ENCODE measurements at regions not wholly inside any gene's neighbourhood (a gene's known extent, or its start where the extent isn't known, plus 50 kb on each side); places are given as distances from the start of the nearest gene placed in this dataset.
"Not testable (repeated sequence)": the region's sequence is repeated elsewhere in the genome, so short reads cannot be mapped to it uniquely, and the experiment has no call there.

GRCh38 chr2:123656590-123656989 lies 368.5 kb upstream of the CNTNAP5 start:
- CTCF ChIA-PET: interaction anchor here (0.6 kb wide), 1 partner anchor 556 kb away, joined by 4 read pairs; no protein-coding TSS in a partner anchor
- DNase-seq: no peak
- Mint-ChIP-seq H3K27me3 (no peaks in the 10 kb centered on the region), H3K4me3 (no peak overlapping the region), H3K36me3 (ENCODE audit: low read depth) (no peaks in the 10 kb centered on the region), H3K9me3 (peaks cover 22% of the 10 kb centered on the region), H3K27ac (no peak overlapping the region), H3K4me1 (no peaks in the 10 kb centered on the region)
- POLR2A ChIA-PET: no interaction called here

- POLR2A ChIA-PET: no interaction called here
These were observed 366.0 kb upstream of the CNTNAP5 start for GRCh38 chr2:123659120-123659519.

DNA sequence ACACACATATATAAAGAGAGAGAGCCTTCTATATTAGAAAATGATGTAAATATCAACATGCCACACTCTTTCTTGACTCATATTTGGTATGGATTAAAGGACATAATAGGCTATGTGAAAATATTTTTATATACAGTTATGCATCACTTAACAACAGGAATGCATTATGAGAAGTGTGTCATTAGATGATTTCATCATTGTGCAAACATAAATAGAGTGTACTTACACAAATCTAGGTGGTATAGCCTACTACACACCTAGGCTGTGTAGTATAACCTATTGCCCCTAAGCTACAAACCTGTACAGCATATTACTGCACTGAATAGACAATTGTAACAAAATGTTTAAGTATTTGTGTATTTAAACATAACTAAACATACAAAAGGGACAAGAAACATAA lies 354.8 kb upstream of the CNTNAP5 start:
- Mint-ChIP-seq H3K27ac (no peak overlapping the region), H3K4me1 (no peaks in the 10 kb centered on the region), H3K27me3 (no peaks in the 10 kb centered on the region), H3K9me3 (no peaks in the 10 kb centered on the region), H3K4me3 (no peak overlapping the region), H3K36me3 (ENCODE audit: low read depth) (no peaks in the 10 kb centered on the region)
- ChIA-PET CTCF (no interaction called here), POLR2A (no interaction called here)
- no peak for DNase-seq

More at GRCh38 chr2:123659120-123659519, 366.0 kb upstream of the CNTNAP5 start:
- no peak overlapping the region for H3K27ac Mint-ChIP-seq
- no peaks in the 10 kb centered on the region for H3K4me1 Mint-ChIP-seq
- CTCF ChIA-PET: no interaction called here
- no peak for DNase-seq
- H3K4me3 Mint-ChIP-seq: no peak overlapping the region
- no peaks in the 10 kb centered on the region for H3K36me3 Mint-ChIP-seq (ENCODE audit: low read depth)
- peaks cover 27% of the 10 kb centered on the region for H3K9me3 Mint-ChIP-seq
- no peaks in the 10 kb centered on the region for H3K27me3 Mint-ChIP-seq

DNA sequence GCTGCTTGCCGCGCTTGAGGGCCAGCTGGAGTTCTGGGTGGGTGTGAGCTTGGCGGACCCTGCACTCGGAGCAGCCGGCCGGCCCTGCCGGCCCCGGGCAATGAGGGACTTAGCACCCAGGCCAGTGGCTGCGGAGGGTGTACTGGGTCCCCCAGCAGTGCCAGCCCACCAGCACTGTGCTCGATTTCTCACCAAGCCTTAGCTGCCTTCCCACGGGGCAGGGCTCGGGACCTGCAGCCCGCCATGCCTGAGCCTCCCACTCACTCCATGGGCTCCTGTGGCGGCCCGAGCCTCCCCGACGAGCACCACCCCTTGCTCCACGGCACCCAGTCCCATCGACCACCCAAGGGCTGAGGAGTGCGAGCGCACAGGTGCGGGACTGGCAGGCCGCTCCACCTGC lies 341.3 kb upstream of the CNTNAP5 start:
- DNase-seq; H3K4me3 Mint-ChIP-seq; H3K27ac Mint-ChIP-seq; H3K4me1 Mint-ChIP-seq; H3K36me3 Mint-ChIP-seq (ENCODE audit: low read depth); POLR2A ChIA-PET; CTCF ChIA-PET; H3K27me3 Mint-ChIP-seq: not testable (repeated sequence)
- peaks cover 26% of the 10 kb centered on the region for H3K9me3 Mint-ChIP-seq

DNA sequence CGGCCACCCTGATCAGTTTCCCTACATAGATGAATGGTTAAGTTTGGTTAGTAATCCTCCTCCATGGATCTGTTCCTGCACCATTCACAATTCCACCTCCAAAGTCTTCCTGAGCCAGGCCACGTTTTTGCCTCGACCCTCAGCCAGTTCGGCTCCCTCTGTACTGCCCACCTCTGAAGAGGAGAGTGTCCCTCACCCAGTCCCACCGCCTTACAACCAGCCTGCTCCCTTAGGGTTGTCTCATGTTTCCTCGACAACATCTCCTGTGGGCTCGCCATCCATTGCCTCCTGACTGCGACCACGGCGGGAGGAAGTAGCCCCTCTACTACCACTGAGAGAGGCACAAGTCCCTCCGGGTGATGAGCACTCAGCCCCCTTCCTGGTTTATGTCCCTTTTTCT lies 338.0 kb upstream of the CNTNAP5 start:
- no peak for DNase-seq
- ChIA-PET CTCF (no interaction called here), POLR2A (no interaction called here)
- Mint-ChIP-seq H3K27me3 (no peaks in the 10 kb centered on the region), H3K4me1 (no peaks in the 10 kb centered on the region), H3K4me3 (no peak overlapping the region), H3K27ac (no peak overlapping the region), H3K36me3 (ENCODE audit: low read depth) (no peaks in the 10 kb centered on the region), H3K9me3 (peaks cover 28% of the 10 kb centered on the region)

DNA sequence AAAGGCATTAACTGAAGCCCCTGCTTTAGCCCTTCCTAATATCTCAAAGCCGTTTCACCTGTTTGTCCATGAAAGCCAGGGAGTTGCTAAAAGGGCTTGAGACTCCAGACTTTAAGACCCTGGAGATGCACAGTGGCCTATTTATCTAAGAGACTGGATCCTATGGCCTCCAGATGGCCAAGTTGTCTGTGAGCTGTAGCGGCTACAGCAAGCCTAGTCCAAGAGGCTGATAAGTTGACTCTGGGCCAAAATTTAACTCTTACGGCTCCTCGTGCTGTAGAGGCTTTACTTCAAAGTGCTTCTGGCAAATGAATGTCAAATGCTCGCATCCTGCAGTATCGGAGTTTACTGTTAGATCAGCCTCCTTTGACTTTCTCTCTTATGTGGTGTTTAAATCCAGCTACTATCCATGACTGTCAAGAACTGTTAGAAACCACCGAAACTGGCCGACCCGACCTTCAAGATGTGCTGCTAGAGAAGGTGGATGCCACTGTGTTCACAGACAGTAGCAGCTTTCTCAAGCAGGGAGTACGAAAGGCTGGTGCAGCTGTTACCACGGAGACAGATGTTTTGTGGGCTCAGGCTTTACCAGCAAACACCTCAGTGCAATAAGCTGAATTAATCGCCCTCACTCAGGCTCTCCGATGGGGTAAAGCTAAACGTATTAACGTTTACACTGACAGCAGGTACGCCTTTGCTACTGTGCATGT lies 336.7 kb upstream of the CNTNAP5 start:
- no peak for DNase-seq
- Mint-ChIP-seq H3K27ac (no peak overlapping the region), H3K36me3 (ENCODE audit: low read depth) (no peaks in the 10 kb centered on the region), H3K4me1 (no peaks in the 10 kb centered on the region), H3K27me3 (no peaks in the 10 kb centered on the region), H3K4me3 (no peak overlapping the region), H3K9me3 (peaks cover 22% of the 10 kb centered on the region)
- ChIA-PET CTCF (no interaction called here), POLR2A (no interaction called here)

DNA sequence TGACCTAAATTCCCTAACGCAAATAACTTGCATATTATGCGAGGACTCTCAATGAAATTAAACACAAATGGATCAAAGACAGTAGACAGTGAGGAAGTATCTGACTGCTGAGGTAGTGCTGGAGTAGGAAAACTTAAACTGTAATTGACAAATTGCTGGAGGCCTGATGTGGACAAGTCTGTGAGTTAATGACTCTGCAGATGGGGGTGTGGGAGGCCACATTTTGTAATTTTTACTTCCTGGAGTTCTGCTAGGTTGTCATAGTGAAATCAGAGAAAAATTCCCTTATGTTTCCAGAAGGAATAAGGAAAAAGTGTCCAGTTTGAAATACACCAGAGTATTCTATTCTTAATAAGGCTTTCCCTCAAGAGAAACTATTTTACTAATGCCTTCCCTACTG lies 333.0 kb upstream of the CNTNAP5 start:
- Mint-ChIP-seq H3K36me3 (ENCODE audit: low read depth) (no peaks in the 10 kb centered on the region), H3K4me1 (no peaks in the 10 kb centered on the region), H3K27ac (no peak overlapping the region), H3K27me3 (no peaks in the 10 kb centered on the region), H3K4me3 (no peak overlapping the region), H3K9me3 (peaks cover 15% of the 10 kb centered on the region)
- DNase-seq: no peak
- ChIA-PET POLR2A (no interaction called here), CTCF (no interaction called here)

DNA sequence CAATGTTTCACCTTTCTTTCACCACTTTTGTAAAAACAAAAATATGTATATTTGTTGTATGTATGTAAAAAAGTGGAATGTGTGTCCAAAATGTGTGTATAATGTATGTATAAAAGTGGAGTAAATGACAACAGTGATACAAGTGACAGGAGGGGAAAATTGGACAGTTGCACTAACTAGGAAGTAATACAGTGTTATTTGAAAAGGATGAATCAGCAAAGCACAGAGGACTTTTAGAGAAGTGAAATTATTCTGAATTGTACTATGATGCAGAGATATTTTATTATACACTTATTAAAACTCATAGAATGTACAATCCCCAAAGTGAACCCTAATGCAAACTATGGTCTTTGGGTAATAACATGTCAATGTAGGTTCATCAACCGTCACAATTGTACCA lies 331.3 kb upstream of the CNTNAP5 start:
- Mint-ChIP-seq H3K4me3 (no peak overlapping the region), H3K36me3 (ENCODE audit: low read depth) (no peaks in the 10 kb centered on the region), H3K27me3 (no peaks in the 10 kb centered on the region), H3K9me3 (peaks cover 12% of the 10 kb centered on the region), H3K27ac (no peak overlapping the region), H3K4me1 (no peaks in the 10 kb centered on the region)
- ChIA-PET CTCF (no interaction called here), POLR2A (no interaction called here)
- no peak for DNase-seq

- H3K9me3 Mint-ChIP-seq: peaks cover 5% of the 10 kb centered on the region
- ChIA-PET POLR2A (no interaction called here), CTCF (no interaction called here)
- DNase-seq: no peak
- no peaks in the 10 kb centered on the region for H3K4me1 Mint-ChIP-seq
- no peak overlapping the region for H3K27ac Mint-ChIP-seq
- no peaks in the 10 kb centered on the region for H3K36me3 Mint-ChIP-seq (ENCODE audit: low read depth)
- no peaks in the 10 kb centered on the region for H3K27me3 Mint-ChIP-seq
- H3K4me3 Mint-ChIP-seq: no peak overlapping the region
These were observed 329.7 kb upstream of the CNTNAP5 start for GRCh38 chr2:123695426-123695825.

DNA sequence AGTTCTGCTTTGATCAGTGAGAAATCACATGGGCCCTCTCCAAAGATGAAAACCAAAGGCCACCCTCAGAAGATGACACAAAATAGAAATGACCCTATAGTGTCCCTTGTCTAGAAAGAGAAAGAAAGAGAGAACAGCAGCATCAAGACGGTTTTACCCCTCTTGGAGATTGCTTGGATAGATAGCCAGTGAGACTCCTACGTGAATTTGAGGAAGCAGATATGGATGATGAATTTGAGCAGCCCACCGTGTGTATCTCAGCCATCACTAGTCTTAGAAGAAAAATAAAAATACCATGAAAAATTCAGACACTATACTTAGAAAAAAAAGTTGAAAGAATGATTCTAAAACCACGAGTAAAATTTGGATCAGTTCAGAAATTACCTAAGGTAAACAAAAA lies 329.1 kb upstream of the CNTNAP5 start:
- Mint-ChIP-seq H3K27me3 (no peaks in the 10 kb centered on the region), H3K27ac (no peak overlapping the region), H3K36me3 (ENCODE audit: low read depth) (no peaks in the 10 kb centered on the region), H3K4me1 (no peaks in the 10 kb centered on the region), H3K9me3 (peaks cover 5% of the 10 kb centered on the region), H3K4me3 (no peak overlapping the region)
- POLR2A ChIA-PET: no interaction called here
- no peak for DNase-seq
- CTCF ChIA-PET: no interaction called here

GRCh38 chr2:123696799-123697410 lies 328.2 kb upstream of the CNTNAP5 start:
- CTCF ChIA-PET: no interaction called here
- Mint-ChIP-seq H3K27me3 (no peaks in the 10 kb centered on the region), H3K36me3 (ENCODE audit: low read depth) (no peaks in the 10 kb centered on the region), H3K4me3 (no peak overlapping the region), H3K4me1 (no peaks in the 10 kb centered on the region), H3K27ac (no peak overlapping the region), H3K9me3 (peaks cover 5% of the 10 kb centered on the region)
- DNase-seq: no peak
- POLR2A ChIA-PET: no interaction called here

GRCh38 chr2:123715467-123715982 lies 309.6 kb upstream of the CNTNAP5 start:
- ChIA-PET CTCF (no interaction called here), POLR2A (no interaction called here)
- no peak for DNase-seq
- Mint-ChIP-seq H3K4me1 (no peaks in the 10 kb centered on the region), H3K27ac (no peak overlapping the region), H3K9me3 (peaks cover 2% of the 10 kb centered on the region), H3K27me3 (no peaks in the 10 kb centered on the region), H3K4me3 (no peak overlapping the region), H3K36me3 (ENCODE audit: low read depth) (no peaks in the 10 kb centered on the region)

- Mint-ChIP-seq H3K4me1 (no peaks in the 10 kb centered on the region), H3K27me3 (no peaks in the 10 kb centered on the region), H3K9me3 (peaks cover 7% of the 10 kb centered on the region), H3K27ac (no peak overlapping the region), H3K36me3 (ENCODE audit: low read depth) (no peaks in the 10 kb centered on the region), H3K4me3 (no peak overlapping the region)
- DNase-seq: no peak
- ChIA-PET CTCF (no interaction called here), POLR2A (no interaction called here)
These were observed 307.3 kb upstream of the CNTNAP5 start for GRCh38 chr2:123717636-123718334.

DNA sequence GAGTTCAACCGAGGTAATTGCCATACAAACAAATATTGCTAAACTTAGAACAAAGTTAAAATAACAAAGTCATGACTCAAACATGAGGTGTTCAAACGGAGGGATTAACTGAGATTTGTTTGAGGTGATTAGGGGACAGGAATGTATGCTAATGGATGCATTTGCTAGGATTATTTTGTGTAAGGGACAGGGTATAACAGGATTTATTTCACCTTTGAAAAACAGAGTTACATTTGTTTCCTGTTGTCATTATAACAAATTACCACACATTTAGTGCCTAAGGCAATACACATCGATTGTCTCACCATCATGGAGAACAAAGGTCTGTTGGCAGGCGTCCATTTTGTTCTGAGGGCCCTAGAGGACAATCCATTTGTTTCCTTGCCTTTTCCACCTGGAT lies 304.3 kb upstream of the CNTNAP5 start:
- H3K9me3 Mint-ChIP-seq: peaks cover 12% of the 10 kb centered on the region
- ChIA-PET POLR2A (no interaction called here), CTCF (no interaction called here)
- H3K4me1 Mint-ChIP-seq: no peaks in the 10 kb centered on the region
- H3K4me3 Mint-ChIP-seq: no peak overlapping the region
- H3K27ac Mint-ChIP-seq: no peak overlapping the region
- H3K27me3 Mint-ChIP-seq: no peaks in the 10 kb centered on the region
- no peaks in the 10 kb centered on the region for H3K36me3 Mint-ChIP-seq (ENCODE audit: low read depth)
- no peak for DNase-seq
